22Rv1 (cell line): ENCODE measurements at regions not wholly inside any gene's neighbourhood (a gene's known extent, or its start where the extent isn't known, plus 50 kb on each side); places are given as distances from the start of the nearest gene placed in this dataset.

Experiments
- CTCF ChIP-seq: fragments of 450-650 bp; IDR thresholded peaks from 2 replicates; pipeline ENCODE4 v1.5.1; 2017; ENCODE audit warnings: mild to moderate bottlenecking
- ZFX ChIP-seq: fragments of 450-650 bp; IDR thresholded peaks from 2 replicates; pipeline ENCODE4 v1.6.1; 2017; ENCODE audit warnings: antibody characterized with exemption, borderline replicate concordance

GRCh38 chr2:47631792-47632398, 61.1 kb upstream of the KCNK12 start:
- TF ChIP-seq CTCF: no peak
- TF ChIP-seq ZFX: no peak
